NCI-H345 treated with DMSO at 0.1 percent for 48 hours (cell line): ENCODE measurements at regions not wholly inside any gene's neighbourhood (a gene's known extent, or its start where the extent isn't known, plus 50 kb on each side); places are given as distances from the start of the nearest gene placed in this dataset.
"Not testable (repeated sequence)": the region's sequence is repeated elsewhere in the genome, so short reads cannot be mapped to it uniquely, and the experiment has no call there.

Source experiments
- DNase-seq: peaks from one replicate; lab custom pipeline; 2025; ENCODE audit not compliant: unreplicated experiment; lab: John Stamatoyannopoulos, UW

GRCh38 chr5:37971483-37972024 lies 131.7 kb upstream of the GDNF start:
- no peak for DNase-seq

DNA sequence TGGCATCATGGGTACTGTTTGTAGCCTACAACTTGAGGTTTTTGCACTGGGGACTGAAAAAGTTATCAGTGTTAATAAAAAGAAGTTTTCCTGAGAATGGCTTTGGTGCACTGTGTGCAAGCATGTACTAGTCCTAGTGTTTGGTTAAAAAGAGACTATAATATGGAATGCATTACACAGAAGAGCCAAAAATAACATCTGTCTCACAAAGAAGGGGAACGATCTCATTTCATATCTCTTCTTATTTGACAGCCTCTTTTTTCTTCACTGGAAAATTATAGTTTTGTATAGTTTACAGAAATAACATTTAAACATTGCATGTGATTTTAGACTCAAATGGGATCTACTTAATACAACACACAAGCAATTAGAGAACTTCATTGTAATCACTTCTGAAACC lies 127.0 kb upstream of the GDNF start:
- no peak for DNase-seq

DNA sequence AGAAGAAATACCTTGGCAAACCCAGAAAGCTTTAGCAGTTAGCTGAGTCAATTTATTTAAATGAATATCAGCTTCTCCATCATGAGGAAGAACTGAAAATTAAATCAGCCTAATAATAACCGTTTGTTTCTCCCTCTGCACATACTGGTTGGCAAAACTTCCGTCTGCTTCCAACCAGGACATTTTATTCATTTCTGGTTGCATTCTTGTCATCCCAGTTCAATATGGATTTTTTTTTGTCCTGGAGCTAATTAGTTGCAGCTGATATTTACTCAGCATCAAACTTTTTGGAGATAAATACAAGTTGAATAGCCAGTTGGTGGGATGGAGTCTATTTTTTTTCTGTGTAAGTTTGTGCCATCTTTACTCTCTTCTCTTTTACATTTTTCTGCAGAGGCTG lies 126.5 kb upstream of the GDNF start:
- no peak for DNase-seq

DNA sequence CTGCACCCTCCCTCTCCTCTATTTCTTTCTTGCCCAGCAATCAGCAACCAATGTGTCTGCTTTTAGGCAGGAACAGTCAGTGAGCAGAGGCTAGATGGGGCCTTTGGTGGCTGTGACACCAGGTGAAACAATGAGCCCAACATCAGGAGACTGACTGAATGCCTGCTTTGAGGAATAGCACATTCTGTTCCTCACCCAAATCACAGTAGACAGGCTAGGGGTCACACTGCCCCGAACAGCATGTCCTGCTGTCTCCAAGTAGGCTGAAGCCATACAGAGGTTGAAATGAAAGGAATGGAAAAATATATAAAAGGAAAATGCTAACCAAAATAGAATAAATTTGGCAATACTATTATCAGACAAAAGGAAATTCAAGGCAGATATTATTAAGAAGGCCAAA lies 122.5 kb upstream of the GDNF start:
- DNase-seq = no peak

DNA sequence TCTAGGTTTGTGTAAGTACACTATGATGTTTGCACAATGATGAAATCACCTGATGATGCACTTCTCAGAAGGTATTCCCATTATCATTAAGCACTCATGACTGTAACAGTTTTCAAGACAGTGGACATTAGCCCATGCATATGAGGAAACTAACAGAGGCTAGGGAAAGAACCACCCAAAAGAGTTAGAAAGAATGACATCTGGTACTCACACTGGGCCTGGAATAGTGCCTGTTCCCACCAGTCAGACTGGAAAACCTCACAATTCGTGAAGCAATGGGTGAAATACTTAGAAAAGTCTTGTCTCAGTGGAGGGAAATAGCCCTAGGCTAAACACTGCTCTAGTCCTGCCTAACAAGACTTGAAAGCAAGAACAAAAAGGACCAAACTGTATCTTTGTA lies 117.4 kb upstream of the GDNF start:
- no peak for DNase-seq

DNA sequence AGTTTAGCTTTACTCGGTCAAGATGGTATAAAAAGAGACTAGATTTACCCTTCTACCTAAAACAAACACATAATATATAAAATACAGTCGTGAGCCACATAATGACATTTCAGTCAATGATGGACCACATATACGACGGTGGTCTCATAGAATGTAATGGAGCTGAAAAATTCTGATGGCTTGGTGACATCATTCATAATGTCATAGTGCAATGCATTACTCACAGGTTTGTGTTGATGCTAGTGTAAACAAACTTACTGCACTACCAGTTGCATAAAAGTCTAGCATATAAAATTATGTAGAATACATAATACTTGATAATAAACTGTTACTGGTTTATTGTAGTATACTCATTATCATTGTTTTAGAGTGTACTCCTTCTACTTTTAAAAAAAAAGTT lies 115.9 kb upstream of the GDNF start:
- no peak for DNase-seq

DNA sequence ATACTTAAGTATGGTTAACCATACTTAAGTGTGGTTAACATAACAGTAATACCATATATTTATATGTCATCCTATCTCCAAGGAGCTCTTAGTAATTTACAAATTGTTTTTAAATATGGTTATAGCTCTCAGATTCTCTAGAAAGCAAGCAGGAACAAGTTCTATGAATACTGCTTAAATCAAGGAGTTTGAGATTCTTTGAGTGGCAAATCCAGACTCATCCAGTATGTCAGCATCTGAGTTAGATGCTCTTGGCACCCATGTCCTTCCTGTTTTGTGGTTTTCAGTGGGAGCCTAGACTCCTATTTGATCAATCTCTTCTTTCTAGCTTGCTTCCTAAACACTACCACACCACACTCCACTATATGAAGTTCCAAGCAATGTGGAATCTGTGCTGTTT lies 114.7 kb upstream of the GDNF start:
- DNase-seq = no peak

GRCh38 chr5:37951946-37952721 lies 112.3 kb upstream of the GDNF start:
- no peak for DNase-seq

GRCh38 chr5:37950436-37950835 lies 110.6 kb upstream of the GDNF start:
- no peak for DNase-seq

DNA sequence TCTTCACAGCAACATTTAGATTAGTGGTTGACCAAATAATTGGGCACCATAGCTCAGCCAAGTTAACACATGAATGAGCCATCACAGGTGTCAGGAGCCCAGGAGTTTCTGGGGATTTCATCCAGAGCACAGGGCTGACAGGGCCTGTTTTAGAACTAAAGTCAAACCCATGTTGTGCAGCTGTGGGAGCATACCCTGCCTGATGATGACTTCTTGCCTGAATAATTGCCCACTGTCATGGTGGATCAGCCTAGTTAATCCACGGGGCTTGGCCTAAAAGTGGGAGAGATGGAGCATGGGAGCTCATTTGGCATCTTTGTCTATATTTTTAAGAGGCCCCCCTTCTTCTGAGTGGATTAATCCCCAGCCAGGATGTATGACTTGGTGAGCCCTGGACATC lies 105.6 kb upstream of the GDNF start:
- no peak for DNase-seq

DNA sequence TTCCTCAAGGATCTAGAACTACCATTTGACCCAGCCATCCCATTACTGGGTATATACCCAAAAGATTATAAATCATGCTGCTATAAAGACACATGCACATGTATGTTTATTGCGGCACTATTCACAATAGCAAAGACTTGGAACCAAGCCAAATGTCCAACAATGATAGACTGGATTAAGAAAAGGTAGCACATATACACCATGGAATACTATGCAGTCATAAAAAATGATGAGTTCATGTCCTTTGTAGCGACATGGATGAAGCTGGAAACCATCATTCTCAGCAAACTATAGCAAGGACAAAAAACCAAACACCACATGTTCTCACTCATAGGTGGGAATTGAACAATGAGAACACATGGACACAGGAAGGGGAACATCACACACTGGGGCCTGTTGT lies 103.3 kb upstream of the GDNF start:
- not testable (repeated sequence) for DNase-seq

GRCh38 chr5:37940931-37941623 lies 101.2 kb upstream of the GDNF start:
- no peak for DNase-seq

GRCh38 chr5:37938861-37939260 lies 99.0 kb upstream of the GDNF start:
- DNase-seq = no peak

GRCh38 chr5:37938076-37938852 lies 98.4 kb upstream of the GDNF start:
- no peak for DNase-seq

- no peak for DNase-seq
Measured at GRCh38 chr5:37936091-37936490, 96.2 kb upstream of the GDNF start.

- DNase-seq = no peak
Measured at GRCh38 chr5:37933576-37933975, 93.7 kb upstream of the GDNF start.

DNA sequence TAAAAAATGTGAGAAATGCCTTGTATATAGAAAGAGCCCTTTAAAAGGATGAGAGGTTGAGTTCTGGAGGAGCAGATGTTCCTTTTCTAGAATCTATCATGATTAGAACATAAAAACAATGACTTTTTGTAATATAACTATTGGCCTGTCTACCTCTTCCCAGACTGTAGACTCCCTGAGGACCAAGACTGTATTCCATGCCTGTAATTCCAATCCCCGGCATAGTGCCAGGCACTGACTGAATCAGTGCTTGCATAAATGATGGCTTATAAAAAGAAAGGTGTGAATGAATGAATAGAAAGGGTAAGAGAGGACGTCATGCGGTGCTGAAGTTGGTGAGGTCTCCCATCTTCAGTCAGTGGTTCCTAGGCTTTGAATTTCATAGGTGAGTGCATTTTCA lies 92.6 kb upstream of the GDNF start:
- DNase-seq = no peak

- no peak for DNase-seq
Measured at GRCh38 chr5:37931541-37931940, 91.7 kb upstream of the GDNF start.

GRCh38 chr5:37930350-37930749 lies 90.5 kb upstream of the GDNF start:
- DNase-seq = no peak

DNA sequence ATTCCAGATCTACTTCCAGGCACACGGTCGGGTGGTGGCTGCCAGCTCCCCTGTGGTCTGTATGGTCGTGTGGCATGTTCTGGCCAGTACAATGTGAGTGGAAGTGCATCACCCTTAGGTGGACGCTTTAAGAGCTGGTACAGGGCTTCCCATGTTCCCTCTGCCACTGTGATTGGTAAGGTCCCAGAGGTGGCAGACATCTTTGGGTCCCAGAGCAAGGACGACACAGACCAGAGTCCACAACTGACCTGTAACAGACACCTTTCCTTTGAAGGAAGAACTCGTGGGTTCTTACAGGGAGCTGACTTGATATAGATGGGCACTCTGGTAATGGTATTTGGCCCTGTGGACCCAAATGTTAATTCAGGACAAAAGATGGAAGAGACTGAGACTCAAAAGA lies 90.0 kb upstream of the GDNF start:
- no peak for DNase-seq

GRCh38 chr5:37927753-37928152 lies 87.9 kb upstream of the GDNF start:
- not testable (repeated sequence) for DNase-seq

DNA sequence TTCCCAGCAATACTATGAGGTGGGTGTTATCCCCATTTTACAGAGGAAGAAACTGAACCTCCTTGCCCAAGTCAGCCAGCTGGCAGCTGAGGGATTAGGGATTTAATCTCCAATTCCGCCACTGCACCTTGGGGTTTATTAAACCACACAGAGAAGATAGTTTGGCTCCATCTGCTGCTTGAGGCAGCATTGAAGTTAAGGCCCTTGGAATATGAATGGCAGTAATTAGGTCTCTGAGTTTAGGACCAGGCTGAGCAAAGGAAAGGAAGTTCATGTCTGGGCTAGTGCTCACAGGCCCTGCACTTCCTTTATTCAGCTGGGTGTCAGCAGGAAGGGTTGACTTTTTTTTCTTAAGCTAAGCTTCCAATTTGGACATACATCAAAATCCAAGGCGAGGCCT lies 86.9 kb upstream of the GDNF start:
- DNase-seq = no peak
